OCI-LY3 (cell line): ENCODE measurements at regions not wholly inside any gene's neighbourhood (a gene's known extent, or its start where the extent isn't known, plus 50 kb on each side); places are given as distances from the start of the nearest gene placed in this dataset.

ENCODE experiments used
- EZH2phosphoT487 ChIP-seq: fragments of 200-600 bp; shearing (Covaris generic); IDR thresholded peaks from 2 replicates; pipeline ENCODE4 v1.6.1; 2018; ENCODE audit warnings: antibody characterized with exemption, mixed run types, low read depth
- TF ChIP-seq, protein P1 (sequence below): fragments of 200-600, 300-600 bp; sonication (generic); IDR thresholded peaks from 2 replicates; pipeline ENCODE4 v1.5.1; 2014; ENCODE audit warnings: antibody characterized with exemption, low read length, low read depth

DNA sequence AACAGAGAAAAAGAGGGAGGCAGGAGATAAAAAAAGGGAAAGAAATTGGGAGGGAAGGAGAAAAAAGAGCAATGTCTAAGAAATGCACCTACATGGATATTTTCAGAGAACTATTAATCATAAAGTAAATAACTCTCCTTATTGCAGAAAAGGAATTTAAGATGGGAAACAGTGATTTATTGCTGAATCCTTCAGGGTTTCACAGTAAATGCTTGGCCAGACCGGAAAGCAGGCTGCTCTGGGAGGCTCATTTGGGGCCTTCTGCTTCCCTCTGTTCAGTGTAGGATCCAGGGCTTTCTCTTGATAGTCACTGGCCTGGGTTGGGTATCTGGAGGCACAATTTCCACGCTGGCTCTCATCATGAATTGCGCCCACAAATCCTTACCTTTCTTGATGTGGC is 324.3 kb upstream of the SORL1-AS1 start:
- TF ChIP-seq, protein P1, sequence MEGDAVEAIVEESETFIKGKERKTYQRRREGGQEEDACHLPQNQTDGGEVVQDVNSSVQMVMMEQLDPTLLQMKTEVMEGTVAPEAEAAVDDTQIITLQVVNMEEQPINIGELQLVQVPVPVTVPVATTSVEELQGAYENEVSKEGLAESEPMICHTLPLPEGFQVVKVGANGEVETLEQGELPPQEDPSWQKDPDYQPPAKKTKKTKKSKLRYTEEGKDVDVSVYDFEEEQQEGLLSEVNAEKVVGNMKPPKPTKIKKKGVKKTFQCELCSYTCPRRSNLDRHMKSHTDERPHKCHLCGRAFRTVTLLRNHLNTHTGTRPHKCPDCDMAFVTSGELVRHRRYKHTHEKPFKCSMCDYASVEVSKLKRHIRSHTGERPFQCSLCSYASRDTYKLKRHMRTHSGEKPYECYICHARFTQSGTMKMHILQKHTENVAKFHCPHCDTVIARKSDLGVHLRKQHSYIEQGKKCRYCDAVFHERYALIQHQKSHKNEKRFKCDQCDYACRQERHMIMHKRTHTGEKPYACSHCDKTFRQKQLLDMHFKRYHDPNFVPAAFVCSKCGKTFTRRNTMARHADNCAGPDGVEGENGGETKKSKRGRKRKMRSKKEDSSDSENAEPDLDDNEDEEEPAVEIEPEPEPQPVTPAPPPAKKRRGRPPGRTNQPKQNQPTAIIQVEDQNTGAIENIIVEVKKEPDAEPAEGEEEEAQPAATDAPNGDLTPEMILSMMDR = no peak
- TF ChIP-seq EZH2phosphoT487 = no peak
